ENCODE measurements at regions not wholly inside any gene's neighbourhood (a gene's known extent, or its start where the extent isn't known, plus 50 kb on each side); places are given as distances from the start of the nearest gene placed in this dataset.
"Not testable (repeated sequence)": the region's sequence is repeated elsewhere in the genome, so short reads cannot be mapped to it uniquely, and the experiment has no call there.

DNA sequence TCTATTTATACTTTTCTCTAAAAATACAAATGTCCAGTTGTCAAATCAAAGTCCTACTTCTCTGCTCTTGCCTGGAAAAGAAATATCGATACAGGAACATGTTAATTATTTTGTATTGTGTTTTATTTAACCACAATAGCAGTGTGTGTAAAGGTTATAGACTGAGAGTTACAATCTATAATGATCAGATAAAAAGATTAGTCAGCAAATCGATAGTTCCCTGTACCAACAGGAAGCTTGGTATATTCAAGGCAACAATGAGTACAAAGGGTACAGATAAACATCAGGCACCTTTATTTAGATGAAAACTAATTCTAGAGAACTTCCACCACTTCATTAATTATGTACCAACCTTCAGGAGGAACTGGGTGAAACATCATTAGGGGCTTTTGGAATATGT lies 469.5 kb downstream of the GBA3 start:
- no peak for DNase-seq

DNA sequence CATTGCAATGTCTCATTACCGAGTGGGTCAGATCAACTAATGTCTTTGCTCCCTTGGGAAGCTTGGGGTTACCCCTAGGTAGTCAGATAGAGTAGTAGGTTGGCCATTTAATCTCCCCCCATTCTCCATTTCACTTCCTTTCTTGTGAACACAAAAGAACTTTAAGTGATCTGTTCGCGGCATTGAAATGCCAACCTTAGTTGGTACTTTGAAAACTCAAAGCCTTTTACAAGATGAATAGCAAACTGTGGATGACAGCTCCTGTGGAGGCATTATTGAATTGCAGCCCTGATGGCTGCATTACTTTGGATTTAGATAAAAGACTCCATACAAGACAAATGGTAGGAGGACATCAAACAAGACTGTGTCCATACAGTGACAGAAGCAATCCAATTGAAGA lies 469.1 kb downstream of the GBA3 start:
- no peak for DNase-seq

DNA sequence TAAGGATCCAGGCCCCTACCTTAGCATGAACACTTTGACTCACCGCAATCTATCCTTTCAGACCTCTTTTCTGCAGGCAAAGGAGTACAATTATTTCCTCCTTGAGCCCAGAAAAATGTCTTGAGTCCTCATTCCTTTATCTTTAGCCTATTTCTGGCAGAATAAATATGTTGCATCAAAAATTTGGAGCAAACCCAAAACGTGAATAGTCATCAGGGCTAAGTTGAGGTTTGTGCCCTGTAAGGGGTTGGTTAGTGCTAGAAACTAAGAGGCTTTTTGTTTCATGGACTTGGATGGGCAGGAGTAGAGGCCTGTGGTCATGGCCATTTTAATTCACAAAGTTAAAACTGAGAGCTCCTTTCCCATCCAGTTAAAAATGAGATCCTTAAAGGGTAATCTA lies 460.3 kb downstream of the GBA3 start:
- DNase-seq, result no peak

DNA sequence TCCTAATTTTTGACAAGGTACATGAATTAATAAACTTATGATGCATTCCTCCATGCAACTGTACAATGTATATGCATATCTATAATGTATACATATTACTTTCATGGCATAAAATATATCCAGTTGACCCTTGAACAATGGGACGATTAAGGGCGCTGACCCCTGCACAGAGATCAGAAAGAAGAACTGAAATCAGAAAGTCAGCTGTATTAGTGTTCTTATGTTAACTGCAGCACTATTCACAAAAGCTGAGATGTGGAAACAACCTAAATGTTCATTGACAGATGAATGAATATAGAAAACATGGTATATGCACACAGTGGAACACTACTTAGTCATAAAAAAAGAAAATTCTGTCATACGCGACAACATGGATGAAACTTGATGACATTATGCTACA lies 457.1 kb downstream of the GBA3 start:
- DNase-seq, result no peak

DNA sequence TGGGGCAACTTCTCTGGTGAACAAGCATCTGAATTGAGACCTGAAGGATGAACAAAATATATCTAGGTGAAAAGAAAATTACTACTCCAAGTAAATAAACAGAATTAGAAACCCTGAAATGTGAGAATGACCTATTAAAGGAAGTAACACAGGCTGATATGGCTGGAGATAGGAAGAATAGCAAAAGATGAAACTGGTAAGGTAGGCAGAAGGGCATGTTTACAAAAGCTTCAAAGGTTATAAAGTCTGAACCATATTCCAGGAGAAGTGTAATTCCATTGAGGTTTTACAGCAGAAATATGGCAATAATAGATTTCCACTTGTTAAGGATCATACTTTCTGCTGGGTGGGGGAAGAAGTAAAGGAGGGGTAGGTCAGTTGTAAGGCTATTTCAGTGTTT lies 452.0 kb downstream of the GBA3 start:
- DNase-seq, result no peak

DNA sequence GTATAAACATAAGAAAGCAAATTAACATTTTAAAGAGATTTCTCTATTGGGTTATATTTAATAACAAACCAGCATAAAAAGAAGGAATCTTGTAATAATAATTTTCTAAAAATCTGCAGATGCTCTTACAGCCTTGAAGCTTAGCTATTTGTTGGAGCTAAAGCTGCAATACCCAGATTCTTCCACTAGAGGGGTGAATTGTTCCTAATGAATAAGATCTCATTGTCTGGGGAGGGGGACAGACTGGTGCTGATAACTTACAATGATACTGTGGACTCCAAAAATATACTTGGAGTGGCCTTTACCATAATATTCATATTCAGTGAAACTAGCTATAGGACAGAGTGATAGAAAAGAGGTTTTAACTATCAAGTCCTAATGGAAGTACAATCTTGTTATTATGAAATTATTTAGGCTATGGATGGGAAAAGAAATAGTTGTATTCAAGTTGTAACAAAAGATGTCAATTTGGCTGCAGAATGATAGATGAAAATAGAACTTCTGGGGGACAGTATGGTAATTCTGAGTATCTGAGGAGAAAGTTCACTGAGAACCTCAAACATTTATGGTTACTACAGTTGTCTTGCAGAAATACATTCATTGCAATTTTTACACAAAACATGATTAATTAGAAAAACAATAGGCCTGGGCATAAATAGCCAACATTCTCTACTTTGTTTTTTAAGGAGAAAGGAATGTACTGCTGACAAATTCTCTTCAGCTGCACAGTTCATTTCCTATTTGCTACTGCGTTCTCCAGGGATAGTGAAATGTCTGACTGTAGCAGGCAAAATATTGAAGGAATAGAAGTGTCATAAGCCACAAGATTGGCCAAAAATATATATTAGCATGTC lies 443.3 kb downstream of the GBA3 start:
- no peak for DNase-seq

DNA sequence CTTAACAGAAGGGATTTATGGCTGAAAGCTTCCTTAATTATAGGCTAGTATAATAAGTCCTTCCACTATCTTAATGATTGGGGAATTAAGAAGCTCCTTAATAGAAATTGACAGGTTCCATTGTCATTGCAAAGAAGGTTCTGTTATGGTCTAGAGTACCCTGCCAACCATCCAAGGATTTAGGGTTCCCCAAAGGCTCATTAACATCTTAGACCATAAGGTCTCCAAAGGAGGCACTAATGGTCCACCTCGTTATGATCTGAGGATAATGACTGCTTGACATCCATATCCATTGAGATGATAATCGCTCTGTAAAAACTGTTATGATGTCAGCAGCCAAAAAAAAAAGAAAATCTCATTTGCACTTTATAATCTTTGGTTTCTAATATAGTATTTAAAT lies 441.6 kb downstream of the GBA3 start:
- no peak for DNase-seq

DNA sequence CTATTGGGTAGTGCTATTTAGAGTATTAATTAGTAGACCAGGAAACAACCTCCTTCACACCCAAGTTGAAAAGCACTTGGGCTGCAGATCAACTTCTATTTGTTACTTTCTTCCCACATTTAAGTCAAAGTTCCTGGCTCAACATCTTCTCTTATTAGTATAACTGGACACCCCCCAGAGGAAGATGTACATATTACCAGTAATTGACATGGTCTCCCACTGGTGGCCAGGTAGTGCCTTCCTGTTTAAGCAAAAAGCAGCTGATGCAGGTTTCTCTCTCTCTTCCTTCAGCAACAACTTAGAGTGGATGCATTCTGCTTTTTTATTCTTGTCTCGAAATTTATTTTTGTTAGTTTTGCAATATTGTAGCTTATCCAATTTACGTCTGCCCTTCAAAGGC lies 438.1 kb downstream of the GBA3 start:
- no peak for DNase-seq

DNA sequence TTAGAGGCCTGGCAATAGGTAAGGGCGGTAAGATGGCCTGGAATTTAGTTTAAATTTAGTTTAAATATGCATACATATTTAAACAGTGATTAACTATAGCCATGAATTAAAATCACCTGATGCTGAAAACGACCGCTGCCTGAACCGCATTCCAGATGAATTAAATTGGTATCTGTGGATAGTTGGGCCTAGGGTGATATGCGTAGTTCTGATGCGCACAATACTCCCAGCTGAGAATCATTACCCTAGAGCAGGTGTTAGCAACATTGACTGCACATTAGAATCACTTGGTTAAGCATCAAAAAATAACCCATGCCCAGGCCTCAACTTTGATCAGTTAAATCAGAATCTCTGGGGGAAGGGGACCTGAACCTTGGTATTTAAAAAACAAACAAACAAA lies 432.4 kb downstream of the GBA3 start:
- DNase-seq, result no peak

DNA sequence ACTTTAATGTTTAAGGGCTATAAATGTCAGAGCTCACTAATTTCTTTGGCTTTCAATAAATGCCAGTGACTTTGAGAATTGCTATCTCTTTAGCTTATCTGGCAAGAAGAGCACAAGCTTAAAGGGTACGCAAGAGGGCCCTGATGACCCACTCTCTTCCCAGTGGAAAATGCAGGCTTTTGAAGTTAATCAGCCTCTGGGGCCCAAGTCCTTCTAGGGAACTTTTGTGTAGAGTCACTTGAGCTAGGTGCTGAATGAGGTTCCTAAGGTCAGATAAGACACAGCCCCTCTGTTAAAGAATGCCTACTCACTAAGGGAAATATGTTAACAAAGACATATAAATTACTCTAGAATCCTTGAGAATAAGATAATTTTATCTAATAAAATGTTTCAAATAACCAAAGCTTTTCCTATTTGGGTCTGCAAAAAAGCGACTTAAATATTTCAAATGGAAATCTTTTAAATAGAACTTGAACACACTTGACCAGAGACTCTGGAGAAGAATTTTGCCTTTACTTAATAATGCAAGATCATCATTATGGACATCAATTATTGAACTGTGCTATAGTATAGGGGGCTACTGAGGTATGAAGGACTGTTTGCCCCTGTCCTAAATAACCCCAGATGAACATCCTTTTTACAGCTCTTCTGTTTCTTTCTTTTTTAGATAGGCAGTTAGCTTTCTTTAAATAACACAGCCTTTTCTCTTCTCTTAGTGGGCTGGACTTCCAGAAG lies 430.1 kb downstream of the GBA3 start:
- DNase-seq, result no peak

DNA sequence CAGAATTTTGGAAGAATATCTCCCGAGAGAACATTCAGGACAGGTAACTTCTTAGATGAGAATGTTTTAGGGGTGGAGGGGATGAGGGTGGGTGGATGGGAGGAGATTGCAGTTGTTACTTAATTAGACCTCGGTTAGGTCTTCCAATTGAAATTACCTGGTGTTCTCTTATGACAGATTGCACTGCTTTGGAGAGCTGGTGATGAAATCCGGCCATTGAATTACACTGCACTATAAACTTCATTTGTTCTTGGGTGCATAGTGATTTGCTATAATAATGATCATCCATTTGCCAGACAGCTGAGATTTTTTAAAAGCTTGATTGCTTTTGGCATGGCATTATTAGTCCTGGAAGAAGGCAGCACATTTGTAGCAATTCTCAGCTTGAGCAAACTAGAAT lies 427.6 kb downstream of the GBA3 start:
- DNase-seq, result no peak

DNA sequence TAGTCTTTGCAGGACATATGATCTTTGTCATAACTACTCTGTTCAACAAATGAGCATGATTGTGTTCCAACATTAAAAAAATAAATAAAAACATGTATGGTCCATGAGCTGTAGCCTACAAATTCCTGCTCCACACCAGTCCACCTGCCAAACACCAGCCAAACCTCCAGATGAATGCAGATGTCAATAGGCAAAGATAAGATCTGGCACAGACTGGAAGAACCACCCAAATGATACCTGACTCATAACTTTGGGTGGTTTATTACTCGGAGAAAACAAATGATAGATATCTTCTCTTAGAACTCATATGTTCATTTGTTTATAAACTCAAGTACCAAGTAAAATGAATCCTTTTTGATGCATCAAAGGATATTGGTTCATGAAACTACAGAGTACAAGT lies 425.1 kb downstream of the GBA3 start:
- DNase-seq, result no peak

DNA sequence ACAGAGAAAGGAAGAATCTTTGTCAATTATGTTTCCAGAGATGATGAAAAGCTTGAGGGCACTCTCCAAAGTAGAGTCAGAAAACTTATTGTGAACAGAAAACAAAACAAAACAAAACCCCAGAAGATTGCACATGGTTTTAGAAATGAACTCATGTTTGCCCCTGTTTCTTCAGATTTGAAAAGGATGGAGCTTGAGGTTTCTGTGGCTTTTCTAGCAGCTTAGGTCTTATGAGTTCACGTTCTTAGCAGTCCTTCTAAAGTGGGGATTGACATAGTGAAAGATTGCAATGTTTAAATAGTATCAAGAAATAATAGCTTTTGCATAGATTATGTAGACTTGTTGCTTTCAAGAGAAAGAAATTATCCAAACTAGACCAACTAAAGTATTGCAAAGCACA lies 421.8 kb downstream of the GBA3 start:
- DNase-seq, result no peak

DNA sequence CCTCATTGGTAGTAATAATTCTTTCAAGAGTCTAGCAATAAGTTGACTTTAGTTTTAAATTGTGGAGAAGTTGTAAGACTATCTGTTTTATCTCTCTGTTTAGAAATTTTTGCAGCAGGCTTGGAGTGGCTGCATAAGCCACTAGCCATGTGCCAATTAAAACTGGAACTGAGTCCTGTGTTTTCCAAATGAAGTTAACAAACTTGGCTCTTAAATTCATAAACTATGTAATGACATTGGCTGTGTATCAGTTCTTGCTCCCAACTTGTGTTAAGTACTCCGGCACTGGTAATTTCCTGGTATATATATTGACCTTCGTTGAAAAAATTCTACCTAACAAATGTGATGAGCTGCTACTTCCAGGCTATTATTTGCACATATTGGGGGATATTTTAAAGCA lies 420.4 kb downstream of the GBA3 start:
- DNase-seq, result no peak

DNA sequence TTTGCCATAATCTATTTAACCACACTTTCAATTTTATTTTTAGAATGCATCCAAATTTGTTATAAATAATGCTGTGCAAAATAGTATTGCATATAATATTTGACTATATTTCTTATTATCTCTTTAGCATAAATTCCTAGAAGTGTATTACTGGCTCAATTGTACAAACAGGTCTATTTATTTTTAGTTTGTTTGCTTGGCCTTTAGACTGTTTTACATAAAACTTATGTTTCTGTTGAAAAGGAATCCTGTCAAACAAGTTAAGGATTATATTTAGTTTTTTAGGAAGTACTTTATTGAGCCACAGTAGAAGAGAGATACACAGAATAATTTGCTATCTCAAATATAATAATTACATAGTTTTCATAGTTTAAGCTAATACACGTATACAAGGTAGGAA lies 413.8 kb downstream of the GBA3 start:
- DNase-seq, result no peak

DNA sequence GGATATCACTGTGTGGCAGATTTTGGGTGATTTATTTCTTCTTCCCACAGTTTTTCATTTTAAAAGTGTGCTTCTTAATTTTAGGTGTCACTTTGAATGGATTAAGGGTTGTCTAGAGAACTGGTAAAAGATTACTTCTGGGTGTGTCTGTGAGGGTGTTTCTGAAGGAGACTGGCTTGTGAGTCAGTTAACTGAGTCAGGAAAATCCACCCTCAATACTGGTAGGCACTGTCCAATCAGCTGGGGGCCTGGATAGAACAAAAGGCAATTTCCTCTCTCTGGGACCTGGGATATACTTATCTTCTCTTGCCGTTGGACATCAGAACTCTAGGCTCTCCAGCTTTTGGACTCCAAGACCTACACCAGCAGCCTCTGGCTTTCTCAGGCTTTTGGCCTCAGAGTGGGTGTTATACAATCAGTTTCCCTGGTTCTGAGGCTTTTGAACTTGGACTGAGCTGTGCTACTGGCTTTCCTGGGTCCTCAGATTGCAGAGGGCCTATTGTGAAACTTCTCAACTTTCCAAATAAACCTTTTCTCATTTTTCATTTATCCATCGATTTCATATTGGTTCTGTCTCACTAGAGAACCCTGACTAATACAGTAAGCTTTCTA lies 413.1 kb downstream of the GBA3 start:
- no peak for DNase-seq

DNA sequence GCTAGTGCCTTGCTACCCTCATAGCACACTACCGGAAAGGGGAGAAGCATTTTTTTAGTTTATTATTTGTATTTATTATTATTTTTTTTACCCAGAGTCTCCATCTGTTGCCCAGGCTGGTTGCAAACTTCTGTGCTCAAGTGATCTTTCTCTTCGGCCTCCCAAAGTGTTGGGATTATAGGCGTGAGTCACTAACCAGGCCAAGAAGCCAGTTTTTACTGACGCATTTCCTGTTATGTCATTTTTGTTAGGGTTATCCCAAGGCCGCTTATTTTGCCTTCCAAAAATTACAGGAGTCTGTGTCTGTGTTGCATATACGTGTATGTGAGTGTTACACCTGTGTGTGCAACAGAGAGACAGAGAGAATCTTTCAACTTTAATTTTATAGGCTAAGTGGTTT lies 404.5 kb downstream of the GBA3 start:
- no peak for DNase-seq

DNA sequence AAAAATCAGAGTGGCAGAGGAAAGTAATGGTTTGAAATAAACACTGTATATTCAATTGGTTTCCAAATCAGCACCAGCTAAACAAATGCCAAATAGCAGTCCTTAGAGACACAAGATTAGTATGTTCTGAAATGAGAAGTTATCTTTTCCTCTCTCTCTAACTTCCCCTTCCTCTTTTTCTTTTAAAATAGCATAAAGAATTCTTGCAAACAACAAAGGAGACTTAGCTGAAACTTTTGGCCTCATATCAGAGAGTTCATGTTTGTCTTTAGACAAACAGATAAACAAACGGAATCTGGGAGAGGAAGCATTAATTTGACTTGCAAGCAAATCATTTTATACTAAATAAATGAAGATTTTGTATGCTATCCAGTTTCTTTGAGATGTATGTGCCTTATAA lies 399.0 kb downstream of the GBA3 start:
- DNase-seq, result no peak

DNA sequence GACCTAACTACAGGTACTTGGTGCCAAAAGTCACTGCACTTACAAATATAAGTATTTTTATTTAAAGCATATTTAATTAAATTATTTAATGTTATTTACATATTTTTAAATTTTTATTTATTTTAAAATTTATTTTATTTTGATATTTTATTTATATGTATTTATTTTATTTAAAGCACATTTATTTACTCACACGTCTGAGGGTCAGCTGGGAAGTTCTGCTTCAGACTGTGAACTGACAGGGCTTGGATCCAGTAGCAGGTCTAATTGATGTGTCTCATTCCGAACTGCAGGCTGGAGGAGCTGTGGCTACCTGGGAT lies 392.5 kb downstream of the GBA3 start:
- no peak for DNase-seq

DNA sequence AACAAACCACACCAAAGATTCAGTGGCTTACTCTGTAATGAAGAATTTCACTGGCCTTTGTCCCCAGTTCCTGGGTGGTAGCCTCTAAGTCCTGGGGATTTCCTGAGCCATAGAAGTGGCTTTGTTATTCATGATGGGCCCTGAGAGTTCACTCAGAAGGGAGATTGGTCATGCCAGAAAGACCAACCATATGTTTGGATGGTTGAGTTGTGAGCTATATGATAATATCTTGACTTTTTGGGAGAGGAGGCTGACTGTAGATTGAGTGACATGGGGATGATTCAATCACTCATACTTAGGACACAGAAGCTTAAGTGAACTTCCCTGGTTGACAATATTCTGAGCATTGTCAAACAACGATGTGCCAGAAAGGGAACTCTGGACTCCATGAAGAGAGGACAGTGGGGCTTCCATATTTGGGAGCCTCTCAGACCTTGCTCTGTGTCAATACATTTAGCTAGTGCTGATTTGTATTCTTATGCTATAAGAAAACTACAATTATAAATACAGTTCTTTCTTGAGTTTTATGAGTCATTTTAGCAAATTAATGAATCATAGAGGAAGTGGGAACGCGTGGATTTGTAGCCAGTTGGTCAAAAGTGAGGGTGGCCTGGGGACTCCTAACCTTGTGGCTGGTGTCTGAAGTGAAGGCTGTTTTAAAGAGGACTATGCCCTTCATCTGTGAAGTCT lies 392.0 kb downstream of the GBA3 start:
- no peak for DNase-seq

DNA sequence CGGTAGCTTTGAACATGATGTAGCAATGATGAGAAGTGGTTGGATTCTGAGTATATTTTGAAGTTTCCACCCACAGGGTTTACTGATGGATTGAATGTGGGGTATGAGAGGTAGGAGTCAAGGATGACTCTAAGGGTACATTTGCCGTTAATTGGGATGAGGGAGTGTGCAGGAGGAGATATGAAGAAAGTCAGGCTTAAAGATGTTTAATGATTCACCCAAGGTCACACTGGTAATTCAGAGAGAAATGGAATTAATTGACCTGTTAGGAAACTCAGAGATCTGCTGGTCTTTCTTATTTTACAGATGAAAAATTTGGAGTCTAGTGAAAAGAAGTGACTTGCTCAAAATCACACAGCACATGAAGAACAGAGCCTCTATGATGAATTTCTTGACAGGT lies 390.7 kb downstream of the GBA3 start:
- DNase-seq, result no peak

DNA sequence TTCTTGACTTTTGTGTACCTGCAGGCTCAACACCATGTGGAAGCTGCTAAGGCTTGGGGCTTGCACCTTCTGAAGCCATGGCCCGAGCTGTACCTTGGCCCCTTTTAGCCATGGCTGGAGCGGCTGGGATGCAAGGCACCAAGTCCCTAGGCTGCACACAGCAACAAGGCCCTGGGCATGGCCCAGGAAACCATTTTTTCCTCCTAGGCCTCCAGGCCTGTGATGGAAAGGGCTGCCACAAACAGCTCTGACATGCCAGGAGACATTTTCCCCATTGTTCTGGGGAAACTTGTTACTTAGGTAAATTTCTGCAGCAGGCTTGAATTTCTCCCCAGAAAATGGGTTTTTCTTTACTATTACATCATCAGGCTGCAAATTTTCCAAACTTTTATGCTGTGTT lies 387.4 kb downstream of the GBA3 start:
- not testable (repeated sequence) for DNase-seq

DNA sequence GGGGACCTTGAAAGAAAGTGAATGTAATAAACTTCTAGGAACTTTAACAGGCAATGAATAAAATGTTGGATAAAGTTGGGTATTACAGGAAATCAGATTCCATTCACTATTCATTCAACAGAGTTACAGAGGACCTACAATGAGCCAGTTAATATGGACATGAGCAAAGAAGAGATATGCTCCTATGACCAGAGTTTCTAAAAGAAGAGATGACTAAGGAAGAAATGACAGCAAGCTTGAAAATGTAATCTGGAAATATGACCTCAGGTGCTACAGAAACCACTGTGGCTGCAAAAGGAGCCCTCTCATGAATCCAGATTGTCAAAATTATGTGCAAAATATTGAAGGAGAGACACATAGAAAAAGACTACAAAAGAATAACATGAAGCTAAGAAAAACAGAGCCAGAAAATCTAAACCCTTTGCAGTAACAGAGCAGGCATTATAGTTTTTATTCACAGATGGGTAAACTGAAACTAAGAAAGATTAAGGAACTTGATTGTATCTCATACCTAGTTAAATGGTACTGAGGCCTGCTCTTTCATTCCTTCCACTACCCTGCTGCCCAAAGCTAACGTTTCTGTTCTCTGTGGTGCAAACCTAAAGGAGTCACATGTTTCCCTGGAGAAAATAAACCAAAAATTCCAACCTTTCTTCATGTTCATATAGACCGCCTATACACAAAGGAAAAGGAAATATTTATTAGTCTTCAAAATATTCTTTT lies 378.3 kb downstream of the GBA3 start:
- no peak for DNase-seq

Measured in stimulated activated CD4-positive, alpha-beta T cell treated with anti-CD3 and anti-CD28 coated beads, Interleukin-12 subunit alpha, Interleukin-12 subunit beta, amount 100 ng/mL, for 4 hours (primary cell).